Forelimb muscle (tissue), 1 donor: ENCODE measurements at regions not wholly inside any gene's neighbourhood (a gene's known extent, or its start where the extent isn't known, plus 50 kb on each side); places are given as distances from the start of the nearest gene placed in this dataset.
"Not testable (repeated sequence)": the region's sequence is repeated elsewhere in the genome, so short reads cannot be mapped to it uniquely, and the experiment has no call there.

Source experiments
- DNase-seq: peaks from one replicate; pipeline ENCODE4 v3.0.0-alpha.2; 2013; ENCODE audit warnings: low read depth

DNA sequence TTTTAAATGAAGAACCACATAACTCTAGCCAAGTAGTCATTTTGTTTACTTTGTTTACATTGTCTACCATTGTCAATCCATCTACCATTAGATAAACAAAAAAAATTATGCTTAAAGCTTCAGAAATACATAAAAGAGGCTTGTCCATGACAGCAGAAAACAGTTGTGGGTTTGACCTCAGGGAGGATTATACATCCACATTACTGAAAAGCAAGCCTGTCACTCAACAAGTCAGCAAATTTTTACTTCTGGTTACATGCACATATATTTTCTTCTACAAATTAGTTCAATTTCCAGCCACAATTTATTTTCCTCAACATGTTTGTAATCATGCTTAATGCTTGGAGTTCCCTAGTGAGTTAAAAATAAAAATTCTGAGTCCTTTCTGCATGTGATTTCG is 713.3 kb downstream of the COL12A1 start:
- no peak for DNase-seq

GRCh38 chr6:74491844-74492374 is 713.9 kb downstream of the COL12A1 start:
- DNase-seq: no peak

- DNase-seq: not testable (repeated sequence)
Observed at GRCh38 chr6:74488726-74489125, 717.1 kb downstream of the COL12A1 start.

GRCh38 chr6:74482180-74482579 is 723.7 kb downstream of the COL12A1 start:
- no peak for DNase-seq

- DNase-seq: no peak
Observed at GRCh38 chr6:74480561-74480960, 725.3 kb downstream of the COL12A1 start.

GRCh38 chr6:74479960-74480359 is 725.9 kb downstream of the COL12A1 start:
- DNase-seq: no peak

DNA sequence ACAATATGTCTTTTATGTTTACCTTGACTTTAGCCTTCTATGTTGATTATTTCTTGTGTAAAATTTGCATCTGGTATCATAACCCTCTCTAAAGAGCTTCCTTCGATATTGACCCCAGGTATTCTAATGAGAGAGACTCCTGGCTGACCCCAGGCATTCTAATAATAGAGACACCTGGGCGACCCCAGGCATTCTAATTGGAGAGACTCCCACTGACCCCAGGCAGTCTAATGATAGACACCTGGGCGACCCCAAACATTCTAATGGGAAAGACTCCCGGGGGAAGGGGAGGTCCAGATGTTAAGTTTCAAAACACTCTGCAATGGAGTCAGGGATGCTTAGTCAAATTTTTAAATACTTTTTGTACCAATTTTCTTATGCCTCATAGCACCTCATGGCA is 726.4 kb downstream of the COL12A1 start:
- no peak for DNase-seq

DNA sequence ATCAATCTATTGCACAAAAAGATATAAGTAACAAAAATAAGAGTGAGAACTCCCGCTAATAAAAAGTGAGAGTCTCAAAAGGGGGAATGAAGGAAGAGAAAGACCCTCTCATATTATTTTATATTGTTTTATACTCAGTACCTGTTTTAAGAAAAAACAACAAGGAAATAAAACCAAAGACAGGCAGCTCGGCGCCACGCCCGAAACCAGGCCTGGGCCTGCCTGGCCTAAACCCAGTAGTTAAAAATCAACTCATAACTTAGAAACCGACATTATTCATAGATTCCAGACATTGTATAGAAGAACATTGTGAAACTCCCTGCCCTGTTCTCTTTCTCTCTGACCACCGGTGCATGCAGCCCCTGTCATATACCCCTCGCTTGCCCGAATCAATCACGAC is 731.8 kb downstream of the COL12A1 start:
- DNase-seq: not testable (repeated sequence)

DNA sequence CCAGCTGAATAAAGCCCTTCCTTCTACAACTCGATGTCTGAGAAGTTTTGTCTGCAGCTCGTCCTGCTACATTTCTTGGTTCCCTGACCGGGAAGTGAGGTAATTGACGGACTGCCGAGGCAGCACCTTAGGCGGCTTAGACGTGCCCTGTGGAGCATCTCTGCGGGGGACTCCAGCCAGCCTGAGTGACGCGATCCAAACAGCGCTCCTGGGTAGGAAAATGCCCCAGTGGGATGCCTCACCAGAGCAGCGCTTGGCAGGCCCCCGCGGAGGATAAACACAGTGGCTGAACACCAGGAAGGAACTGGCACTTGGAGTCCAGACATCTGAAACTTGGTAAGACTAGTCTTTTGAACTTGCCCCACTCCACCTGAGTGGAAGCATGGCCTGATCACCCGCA is 737.3 kb downstream of the COL12A1 start:
- DNase-seq: not testable (repeated sequence)

GRCh38 chr6:74467533-74468215 is 738.2 kb downstream of the COL12A1 start:
- DNase-seq: no peak

- no peak for DNase-seq
Observed at GRCh38 chr6:74466572-74466971, 739.3 kb downstream of the COL12A1 start.

DNA sequence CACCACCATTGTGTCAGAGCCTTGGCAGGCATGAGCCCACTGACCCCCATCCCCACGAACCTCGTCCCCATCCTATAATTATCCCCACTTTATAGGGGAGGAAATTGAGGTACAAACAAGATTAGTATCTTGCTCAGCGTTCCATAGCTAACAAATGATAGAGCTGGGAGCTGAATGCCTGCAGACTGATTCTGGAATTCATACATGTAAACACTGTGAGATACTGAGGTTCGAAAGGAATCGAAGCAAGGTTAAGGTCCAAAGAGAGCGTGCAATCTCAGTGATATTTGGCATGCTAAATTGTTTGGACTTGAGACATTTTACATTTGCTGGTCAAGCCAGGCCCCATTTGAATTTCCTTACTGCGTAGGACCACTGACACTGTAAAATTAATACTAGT is 746.6 kb downstream of the COL12A1 start:
- DNase-seq: no peak

DNA sequence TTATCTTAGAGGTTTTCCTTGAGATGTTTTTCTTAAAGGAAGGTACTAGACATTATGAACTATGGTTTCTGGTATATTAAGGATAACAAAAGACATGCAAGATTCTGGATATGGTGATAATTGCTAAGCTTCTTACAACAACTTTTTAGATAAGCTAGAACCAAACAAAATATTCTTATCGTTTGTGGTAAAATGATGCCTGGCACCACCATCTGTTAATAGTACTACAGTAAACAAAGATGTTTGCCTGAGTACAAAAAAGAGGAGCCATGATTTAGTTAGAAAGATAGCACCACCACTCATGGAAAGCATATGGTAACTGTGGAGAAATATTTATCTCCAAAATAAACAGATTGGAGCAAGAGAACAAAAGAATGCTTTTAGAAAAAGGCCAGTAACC is 747.3 kb downstream of the COL12A1 start:
- no peak for DNase-seq

- no peak for DNase-seq
Observed at GRCh38 chr6:74455786-74456185, 750.1 kb downstream of the COL12A1 start.

DNA sequence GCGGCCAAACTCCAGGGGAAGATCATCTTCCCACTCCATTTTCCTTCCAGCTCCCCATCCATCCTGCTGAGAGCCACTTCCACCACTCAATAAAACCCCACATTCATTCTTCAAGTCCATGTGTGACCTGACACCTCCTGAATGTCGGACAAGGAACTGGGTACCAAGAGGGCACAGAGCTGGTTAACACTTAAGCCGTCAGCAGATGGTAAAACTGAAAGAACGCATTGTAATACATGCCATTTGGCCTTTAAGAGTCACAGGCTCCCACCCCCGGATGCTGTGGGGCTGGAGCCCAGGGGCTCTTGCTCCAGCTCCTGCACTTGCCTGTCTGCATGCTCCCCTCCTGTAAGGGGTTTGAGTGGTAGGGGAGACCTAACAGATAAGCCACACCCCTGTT is 753.9 kb downstream of the COL12A1 start:
- no peak for DNase-seq

DNA sequence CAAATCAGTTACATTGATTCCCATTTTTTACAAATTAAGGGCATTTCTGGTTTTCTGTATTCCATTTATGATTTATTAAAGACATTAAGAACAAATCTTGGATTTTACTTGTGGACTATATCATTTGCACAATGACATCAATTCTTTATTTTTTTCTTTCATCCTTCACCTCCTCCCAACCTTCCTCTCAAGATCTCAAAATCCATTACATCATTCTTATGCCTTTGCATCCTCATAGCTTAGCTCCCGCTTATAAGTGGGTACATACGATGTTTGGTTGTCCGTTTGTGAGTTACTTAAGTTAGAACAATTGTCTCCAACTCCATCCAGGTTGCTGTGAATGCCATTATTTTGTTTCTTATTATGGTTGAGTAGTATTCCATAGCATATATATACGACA is 752.8 kb downstream of the CD109 start:
- DNase-seq: no peak

- no peak for DNase-seq
Observed at GRCh38 chr6:74447013-74447412, 751.0 kb downstream of the CD109 start.

DNA sequence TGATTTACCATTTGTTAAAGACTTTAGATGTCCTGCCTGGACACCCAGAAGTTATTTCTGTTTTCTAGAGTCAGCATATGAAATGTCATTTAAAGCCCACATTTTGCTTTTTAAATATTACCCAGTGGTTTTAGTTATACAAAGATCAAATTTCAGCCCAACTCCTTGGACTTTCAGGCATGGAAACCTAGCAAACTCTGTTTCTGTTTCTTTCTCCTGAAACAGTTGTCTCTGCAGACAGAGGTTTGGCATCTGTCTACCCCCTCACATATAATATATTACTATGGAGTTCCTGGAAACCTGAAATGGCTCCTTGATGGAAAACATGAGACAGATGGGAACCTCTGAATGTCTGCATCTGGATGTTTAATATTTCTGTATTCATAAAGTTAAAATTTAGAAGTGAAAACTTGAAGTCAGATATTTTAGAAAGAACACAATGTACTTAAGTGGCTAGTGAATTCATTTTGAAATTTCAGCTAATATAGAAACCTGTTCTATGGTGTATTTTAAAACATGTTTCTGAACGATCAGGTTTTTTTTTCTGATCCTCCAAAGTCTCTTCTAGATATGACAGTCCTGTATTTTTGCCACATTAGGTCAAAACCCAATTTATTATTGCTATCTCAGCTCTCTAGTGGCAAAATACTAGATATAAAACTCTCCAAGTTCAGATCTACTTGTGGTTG is 743.3 kb downstream of the CD109 start:
- DNase-seq: no peak

- not testable (repeated sequence) for DNase-seq
Observed at GRCh38 chr6:74438395-74438794, 742.4 kb downstream of the CD109 start.

DNA sequence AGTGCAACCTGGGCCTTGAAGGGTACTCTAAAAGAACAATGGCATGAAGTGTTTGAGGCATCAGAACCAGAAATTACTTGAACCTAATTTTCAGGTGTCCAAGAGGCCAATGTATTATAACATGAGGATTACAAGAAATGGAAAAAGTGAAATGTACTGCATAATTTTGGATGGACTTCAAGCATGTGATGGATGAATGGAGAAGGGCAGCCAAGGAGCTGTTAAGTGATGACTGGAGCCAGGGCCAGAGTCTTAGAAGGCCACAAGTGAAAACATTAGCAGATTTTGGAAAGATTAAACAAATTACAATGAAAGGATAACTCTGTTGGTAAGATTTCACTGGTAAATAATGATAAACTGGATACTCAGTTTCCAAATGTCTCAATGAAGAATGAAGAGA is 738.2 kb downstream of the CD109 start:
- no peak for DNase-seq

DNA sequence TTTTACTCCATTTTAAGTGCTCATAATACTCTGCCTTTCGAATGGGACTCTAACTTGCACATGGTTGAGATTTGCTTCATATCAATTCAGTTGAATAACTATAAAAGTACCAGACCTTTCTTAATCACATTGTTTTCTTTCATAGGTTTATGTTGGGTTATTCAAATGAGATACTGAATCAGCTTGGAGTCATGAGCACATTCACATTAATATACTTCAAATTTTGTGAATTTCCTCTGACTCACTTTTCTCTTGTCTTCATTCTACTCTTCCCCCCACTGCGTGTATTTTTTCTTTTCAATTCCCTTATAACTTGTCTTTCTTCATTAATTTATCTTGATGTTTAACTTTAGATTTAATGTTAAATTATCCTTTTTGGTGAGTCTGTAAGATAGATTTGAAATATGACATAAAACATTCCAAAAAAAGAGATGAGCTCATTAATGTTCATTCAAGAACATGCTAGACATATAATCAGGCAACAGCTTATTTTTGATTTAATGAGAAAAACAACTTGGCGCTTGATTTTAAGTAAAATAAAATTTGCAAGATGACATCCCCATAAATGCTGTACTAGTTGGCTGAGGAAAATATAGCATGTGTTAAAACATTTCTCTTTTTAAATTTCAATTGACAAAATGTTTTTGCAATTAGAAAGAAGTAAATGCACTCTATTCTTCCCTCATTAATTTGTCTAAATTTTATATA is 736.0 kb downstream of the CD109 start:
- DNase-seq: no peak

GRCh38 chr6:74420221-74420620 is 724.2 kb downstream of the CD109 start:
- DNase-seq: no peak

GRCh38 chr6:74415056-74415455 is 719.1 kb downstream of the CD109 start:
- no peak for DNase-seq
